ENCODE measurements at regions not wholly inside any gene's neighbourhood (a gene's known extent, or its start where the extent isn't known, plus 50 kb on each side); places are given as distances from the start of the nearest gene placed in this dataset.

- Histone ChIP-seq H2BK15ac (ENCODE audit: low read depth, low read length) (no peak overlapping the region), H2BK120ac (ENCODE audit: low read depth, low read length, poor library complexity, severe bottlenecking) (no peak overlapping the region), H3K4ac (ENCODE audit: low read depth, low read length) (no peak overlapping the region), H3K4me1 (ENCODE audit: insufficient read depth, low read length) (no peaks in the 10 kb centered on the region), H3K23me2 (ENCODE audit: insufficient read length, low read depth, low read length, poor library complexity, severe bottlenecking) (no peaks in the 10 kb centered on the region), H2BK12ac (ENCODE audit: insufficient read length, low read depth, low read length) (no peak overlapping the region), H3K9me3 (ENCODE audit: control insufficient read depth, low read depth, low read length) (no peaks in the 10 kb centered on the region), H3K27ac (ENCODE audit: insufficient read length, low read depth, low read length) (no peak overlapping the region), H3K56ac (ENCODE audit: insufficient read length, low read depth, low read length) (no peak overlapping the region), H4K5ac (ENCODE audit: insufficient read length, low read depth, low read length) (no peak overlapping the region), H3T11ph (ENCODE audit: low read length) (no peak overlapping the region), H4K91ac (ENCODE audit: insufficient read length, low read depth, low read length) (no peak overlapping the region), H2AFZ (ENCODE audit: low read length) (no peak overlapping the region), H3K23ac (ENCODE audit: insufficient read length, low read depth, low read length) (no peak overlapping the region), H2AK5ac (ENCODE audit: insufficient read length, low read length) (no peak overlapping the region), H2BK20ac (ENCODE audit: low read depth, low read length, poor library complexity, severe bottlenecking) (no peak overlapping the region), H2BK5ac (ENCODE audit: insufficient read length, low read length) (no peak overlapping the region), H3K79me2 (ENCODE audit: insufficient read depth, low read length) (no peaks in the 10 kb centered on the region), H4K20me1 (ENCODE audit: control insufficient read depth, insufficient read depth, insufficient read length) (no peaks in the 10 kb centered on the region), H3K79me1 (ENCODE audit: insufficient read depth, low read depth, low read length, poor library complexity, severe bottlenecking) (no peaks in the 10 kb centered on the region), H3K14ac (ENCODE audit: insufficient read depth, low read length) (no peak overlapping the region), H3K27me3 (ENCODE audit: insufficient read depth, low read length) (no peaks in the 10 kb centered on the region), H3K18ac (ENCODE audit: insufficient read length, low read depth, low read length) (no peak overlapping the region), H4K8ac (replicated peaks; ENCODE audit: insufficient read length, low read depth, low read length) (no peak overlapping the region), H3K9ac (ENCODE audit: extremely low read depth, insufficient read length, low read length) (no peak overlapping the region), H3K4me2 (ENCODE audit: insufficient read depth, insufficient read length, low read length) (no peak overlapping the region)
- no peak overlapping the region for H3K4me3 Mint-ChIP-seq
- no peak for DNase-seq
- no CpG with 5 or more reads among the region's 1 CpG for WGBS (ENCODE audit: extremely low coverage, insufficient read length, low lambda C conversion rate)
- no peaks in the 10 kb centered on the region for H3K9me3 Mint-ChIP-seq
- no peak overlapping the region for H3K27ac Mint-ChIP-seq
- no peaks in the 10 kb centered on the region for H3K27me3 Mint-ChIP-seq (ENCODE audit: low read depth)
- H3K36me3 Mint-ChIP-seq (ENCODE audit: insufficient read depth in 1 of 3, low read depth in 3 of 3), result no peaks in the 10 kb centered on the region
- no peak for TF ChIP-seq CTCF (conservative IDR thresholded peaks at IDR 0.05)
- no peaks in the 10 kb centered on the region for H3K4me1 Mint-ChIP-seq
These were observed 403.1 kb downstream of the TMEM232 start for GRCh38 chr5:110323357-110323756.

Measured in H9 (cell line).